Fibroblast of skin of back (primary cell): ENCODE measurements at regions not wholly inside any gene's neighbourhood (a gene's known extent, or its start where the extent isn't known, plus 50 kb on each side); places are given as distances from the start of the nearest gene placed in this dataset.

Source experiments
- DNase-seq: peaks from one replicate; pipeline ENCODE4 v3.0.0-alpha.2; 2013

GRCh38 chr1:36539526-36539925, 56.8 kb upstream of the CSF3R start:
- no peak for DNase-seq

- DNase-seq: no peak
Observed at GRCh38 chr1:36537991-36538390, 55.3 kb upstream of the CSF3R start.

- DNase-seq: no peak
Observed at GRCh38 chr1:36537190-36537768, 54.6 kb upstream of the CSF3R start.

- DNase-seq: no peak
Observed at GRCh38 chr1:36536727-36537126, 54.0 kb upstream of the CSF3R start.

- DNase-seq: no peak
Observed at GRCh38 chr1:36534711-36535412, 52.1 kb upstream of the CSF3R start.

- no peak for DNase-seq
Observed at GRCh38 chr1:36533897-36534296, 51.2 kb upstream of the CSF3R start.

GRCh38 chr1:36532810-36533401, 50.2 kb upstream of the CSF3R start:
- DNase-seq: no peak
